NCI-H2171 treated with DMSO at 0.1 percent for 48 hours (cell line): ENCODE measurements at regions not wholly inside any gene's neighbourhood (a gene's known extent, or its start where the extent isn't known, plus 50 kb on each side); places are given as distances from the start of the nearest gene placed in this dataset.
A peak's percentile ranks its signal among the peaks of the same experiment; 100 is the strongest.

ENCODE experiments used
- DNase-seq: peaks from one replicate; lab custom pipeline; 2025; lab: John Stamatoyannopoulos, UW

GRCh38 chr5:155923784-155924183 lies 403.2 kb upstream of the SGCD start:
- DNase-seq: no peak

GRCh38 chr5:155926031-155926430 lies 400.9 kb upstream of the SGCD start:
- no peak for DNase-seq

DNA sequence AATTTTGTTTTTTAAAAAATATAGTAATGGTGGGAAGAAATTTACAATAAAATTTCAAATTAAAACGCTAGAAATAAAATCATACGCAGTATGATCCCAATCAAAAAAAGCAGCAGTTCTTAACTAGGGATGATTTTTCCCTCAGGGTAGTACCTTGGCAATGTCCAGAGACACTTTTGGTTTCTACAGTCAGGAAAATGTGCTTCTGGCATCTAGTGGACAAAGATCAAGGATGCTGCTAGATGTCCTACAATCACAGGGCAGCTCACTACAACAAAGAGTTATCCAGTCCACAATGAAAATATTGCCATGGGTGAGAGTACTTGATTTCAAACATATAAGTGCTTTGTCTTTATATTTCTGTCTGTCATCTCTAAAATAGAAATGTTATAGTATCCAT lies 400.2 kb upstream of the SGCD start:
- no peak for DNase-seq

GRCh38 chr5:155929112-155929511 lies 397.9 kb upstream of the SGCD start:
- DNase-seq: no peak

- no peak for DNase-seq
Observed at GRCh38 chr5:155934964-155935363, 392.0 kb upstream of the SGCD start.

- DNase-seq: no peak
Observed at GRCh38 chr5:155935723-155936122, 391.2 kb upstream of the SGCD start.

GRCh38 chr5:155936520-155937406 lies 390.2 kb upstream of the SGCD start:
- DNase-seq: no peak

- peak; percentile 60 for DNase-seq
Observed at GRCh38 chr5:155938051-155938450, 388.9 kb upstream of the SGCD start.

- no peak for DNase-seq
Observed at GRCh38 chr5:155941340-155941739, 385.6 kb upstream of the SGCD start.

DNA sequence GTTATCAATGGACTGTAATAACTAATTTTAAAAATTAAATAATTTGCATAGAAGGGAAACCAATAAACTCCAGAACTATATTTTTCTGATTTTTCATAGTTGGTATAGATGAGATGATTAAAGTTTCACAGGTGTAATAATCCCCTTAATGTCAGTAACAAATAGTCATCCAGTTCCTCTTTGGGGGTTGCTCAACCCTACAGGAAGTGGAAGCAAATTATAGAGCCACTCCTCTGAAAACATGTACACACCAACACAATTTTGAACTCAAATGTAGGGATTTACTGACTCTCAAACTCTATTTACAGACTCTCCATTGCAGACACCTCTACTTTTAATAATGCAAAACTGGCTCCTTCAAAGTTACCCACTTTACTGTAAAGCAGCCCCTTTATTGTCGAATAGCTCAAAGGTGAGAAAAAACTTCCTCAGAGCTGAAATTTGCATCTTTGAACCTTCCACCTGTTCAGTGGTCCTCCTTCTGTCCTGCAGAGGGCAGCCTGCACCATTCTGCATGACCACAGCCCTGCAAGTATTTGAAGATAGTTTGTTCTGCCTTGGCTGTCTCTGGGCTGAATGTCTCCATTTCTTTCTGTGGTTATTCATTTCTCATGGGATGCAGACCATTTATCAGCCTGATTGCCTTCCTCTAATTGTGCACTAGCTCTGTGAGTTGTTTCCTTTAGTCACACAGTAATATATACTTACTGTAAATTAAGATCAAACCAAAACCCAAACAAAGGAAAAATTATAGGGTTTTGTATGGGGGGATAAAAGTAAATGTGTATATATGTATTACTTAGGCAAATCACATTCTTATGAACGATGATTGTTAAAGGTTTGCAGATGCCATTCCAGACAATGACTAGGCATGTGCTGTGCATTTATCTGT lies 383.2 kb upstream of the SGCD start:
- DNase-seq: peak; percentile 36

- DNase-seq: no peak
Observed at GRCh38 chr5:155947394-155948062, 379.4 kb upstream of the SGCD start.

GRCh38 chr5:155948576-155948975 lies 378.4 kb upstream of the SGCD start:
- DNase-seq: no peak

DNA sequence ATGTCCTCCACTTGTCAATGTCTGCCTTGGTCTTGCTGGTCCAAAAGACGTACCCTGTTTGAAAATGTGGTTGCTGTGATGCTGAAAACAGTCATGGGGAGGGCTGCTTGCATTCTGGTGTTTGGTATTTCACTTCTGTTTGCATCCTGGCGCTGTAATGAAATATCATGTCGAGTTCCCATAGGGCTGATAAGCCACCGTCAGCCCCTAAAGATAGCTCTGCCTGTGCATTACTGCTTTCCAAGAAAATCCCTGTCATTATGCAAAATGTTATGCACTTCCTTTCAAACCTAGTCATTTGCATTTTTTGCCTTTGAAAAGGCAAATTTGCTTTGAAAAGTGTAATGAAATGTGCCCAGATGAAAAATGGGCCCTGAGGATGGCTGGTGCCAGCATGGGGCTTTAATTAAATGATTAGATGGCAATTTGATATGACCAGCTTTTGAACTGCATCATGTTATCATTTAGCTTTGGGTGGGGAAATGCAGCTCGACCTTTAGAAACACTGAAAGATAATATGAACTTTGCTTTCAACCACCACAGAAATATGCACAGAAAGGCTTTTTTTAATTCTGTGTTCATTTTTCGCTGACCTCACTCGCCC lies 374.4 kb upstream of the SGCD start:
- DNase-seq: no peak

DNA sequence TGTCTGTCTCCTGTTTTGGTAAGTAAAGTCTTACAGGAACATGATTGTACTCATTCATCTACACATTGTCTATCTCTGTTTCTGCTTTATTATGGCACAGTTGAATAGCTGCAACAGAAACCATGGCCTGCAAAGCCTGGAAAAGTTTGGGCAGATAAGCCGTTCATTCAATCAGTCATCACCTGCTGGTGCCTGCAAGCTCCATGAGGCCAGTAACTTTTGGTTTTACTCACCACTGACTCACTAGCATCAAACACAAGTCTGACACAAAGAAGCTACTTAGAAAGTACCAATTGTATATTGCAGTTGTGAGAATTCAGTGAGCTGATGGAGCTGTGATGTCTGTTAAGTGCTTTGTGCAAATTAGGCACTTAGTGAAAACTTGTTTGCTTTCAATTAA lies 373.6 kb upstream of the SGCD start:
- DNase-seq: no peak

DNA sequence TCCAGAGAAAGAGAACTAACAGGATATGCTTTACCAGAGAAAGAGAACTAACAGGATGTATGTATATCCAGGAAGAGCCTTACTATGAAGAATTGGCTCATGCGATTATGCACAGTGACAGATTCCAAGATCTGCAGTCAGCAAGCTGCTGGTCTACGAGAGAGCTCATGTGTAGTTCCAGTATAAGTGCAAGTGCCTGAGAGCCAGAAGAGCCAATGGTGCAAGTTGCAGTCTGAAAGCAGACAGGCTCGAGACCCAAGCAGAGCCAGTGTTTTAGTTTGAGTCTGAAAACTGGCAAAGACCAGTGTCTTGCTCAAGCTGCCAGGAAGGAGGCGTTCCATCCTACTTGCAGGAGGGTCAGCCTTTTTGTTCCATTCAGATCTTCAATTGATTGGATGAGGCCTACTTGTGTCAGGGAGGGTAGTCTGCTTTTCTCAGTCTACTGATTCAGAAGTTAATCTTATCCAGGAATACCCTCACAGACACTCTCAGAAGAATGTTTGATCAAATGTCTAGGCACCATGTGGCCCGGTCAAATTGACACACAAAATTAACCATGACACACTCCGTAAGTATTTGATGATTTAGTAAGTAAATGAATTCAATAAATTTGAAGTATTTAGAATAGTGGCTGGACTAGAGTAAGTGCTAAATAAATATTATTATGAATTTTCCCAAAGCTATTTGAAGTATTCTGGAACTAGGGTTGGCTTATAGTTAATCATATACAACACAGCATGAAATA lies 372.1 kb upstream of the SGCD start:
- no peak for DNase-seq

GRCh38 chr5:155957884-155958283 lies 369.1 kb upstream of the SGCD start:
- DNase-seq: no peak

DNA sequence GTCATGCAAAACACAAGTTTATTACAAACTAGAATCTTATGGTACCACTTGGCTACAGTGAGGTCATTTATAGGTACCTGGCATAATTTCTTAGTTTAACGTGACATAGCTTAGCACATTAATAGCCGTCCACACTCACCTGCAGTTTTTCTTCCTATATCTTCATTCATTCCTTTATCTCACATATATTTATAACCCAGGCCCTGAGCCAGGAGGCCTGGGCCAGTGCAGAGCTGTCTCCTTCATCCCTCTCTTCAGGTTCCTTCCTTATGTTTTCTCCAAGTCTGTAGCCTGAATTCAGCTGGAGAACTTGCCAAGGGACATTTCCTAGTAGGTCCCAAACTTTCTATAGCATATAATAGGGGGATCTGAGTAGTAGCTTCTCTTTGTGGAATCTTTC lies 367.9 kb upstream of the SGCD start:
- DNase-seq: no peak

DNA sequence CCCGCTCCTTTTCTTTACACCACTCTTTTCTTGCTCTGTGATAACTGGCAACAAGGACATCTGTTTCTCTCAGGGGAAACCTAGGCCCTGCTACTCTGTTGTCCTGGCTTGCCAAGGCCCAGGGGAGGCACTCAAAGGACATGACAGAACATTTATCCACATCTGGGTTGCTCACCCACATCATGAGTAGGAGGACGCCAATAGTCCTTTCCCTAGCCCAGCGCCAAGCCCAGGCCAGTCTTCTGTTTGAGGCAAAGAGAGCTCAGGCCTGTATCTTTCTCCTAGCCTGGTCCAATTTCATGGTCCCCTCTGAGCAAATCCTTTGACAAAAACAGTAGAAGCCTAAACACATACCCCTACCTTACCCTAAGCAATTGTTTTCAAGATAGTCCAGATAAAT lies 366.8 kb upstream of the SGCD start:
- no peak for DNase-seq

- DNase-seq: no peak
Observed at GRCh38 chr5:155969537-155969936, 357.4 kb upstream of the SGCD start.

GRCh38 chr5:155974369-155974768 lies 352.6 kb upstream of the SGCD start:
- DNase-seq: no peak

DNA sequence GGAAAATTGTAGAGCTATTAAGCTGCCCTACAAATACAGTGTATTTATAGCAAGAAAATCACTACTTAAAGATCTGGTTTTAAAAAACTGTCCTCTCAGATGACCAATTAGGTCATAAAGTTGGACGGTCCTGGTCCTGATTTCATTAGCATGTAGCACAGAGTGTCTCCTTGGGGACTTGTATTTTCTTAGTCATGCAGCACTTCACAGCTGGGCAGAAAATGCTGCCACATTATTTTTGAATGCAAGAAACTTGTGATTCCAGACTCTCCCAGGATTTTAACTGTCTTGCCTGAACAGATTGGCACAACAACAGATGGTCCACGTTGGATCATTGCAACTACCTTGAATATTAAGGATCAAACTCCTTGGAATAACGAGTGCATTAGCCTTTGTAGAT lies 348.1 kb upstream of the SGCD start:
- peak; percentile 75 for DNase-seq
